CD4-positive, alpha-beta T cell (primary cell): ENCODE measurements at regions not wholly inside any gene's neighbourhood (a gene's known extent, or its start where the extent isn't known, plus 50 kb on each side); places are given as distances from the start of the nearest gene placed in this dataset.

ENCODE experiments used
- ATAC-seq: fragments of 200-7000 bp; cut with Tn5 transposase; one replicate; pipeline ENCODE4 v1.10.0; 2022; ENCODE audit warnings: mild to moderate bottlenecking; ENCODE audit not compliant: poor library complexity
- CTCF ChIA-PET: fragments of 350-600 bp; sonication (Branson Sonifier 250); formaldehyde crosslinking; loops from one replicate; lab custom pipeline; 2021; ENCODE audit warnings: antibody characterized with exemption, inconsistent platforms; lab: Charles Lee
- POLR2A ChIA-PET: fragments of 350-600 bp; sonication (Branson Sonifier 250); formaldehyde crosslinking; loops from one replicate; lab custom pipeline; 2021; ENCODE audit warnings: antibody characterized with exemption, inconsistent platforms; lab: Charles Lee
- DNase-seq, 14 experiments: peaks; one replicate each; pipeline ENCODE4 v3.0.0-alpha.2; 2013 to 2020; ENCODE audit warnings: mixed read lengths in 2 of 14
- H3K27ac ChIP-seq, 2 donors: one replicate each; pipeline versions ENCODE4 v1.5.1 to v1.7.0; 2013; ENCODE audit warnings: low read length in 2 of 2, low read depth in 1 of 2, mild to moderate bottlenecking in 1 of 2
- H3K27me3 ChIP-seq, 2 experiments: 1 replicate in 1 of 2; 2 replicates in 1 of 2; pipeline versions ENCODE4 v1.6.1 to v1.7.0; 2013; ENCODE audit warnings: low read length in 2 of 2, control low read depth in 1 of 2, mild to moderate bottlenecking in 1 of 2, moderate library complexity in 1 of 2; ENCODE audit not compliant: insufficient read depth in 2 of 2, control insufficient read depth in 1 of 2
- H3K36me3 ChIP-seq: one replicate; pipeline ENCODE4 v1.6.1; 2013; ENCODE audit warnings: low read length, control low read depth; ENCODE audit not compliant: insufficient read depth
- H3K4me1 ChIP-seq: one replicate; pipeline ENCODE4 v1.6.1; 2013; ENCODE audit warnings: low read length, control low read depth; ENCODE audit not compliant: insufficient read depth
- H3K4me3 ChIP-seq: one replicate; pipeline ENCODE4 v1.5.1; 2013; ENCODE audit warnings: mild to moderate bottlenecking, low read length, moderate library complexity
- H3K9me3 ChIP-seq, 2 experiments: 1 replicate in 1 of 2; 2 replicates in 1 of 2; pipeline versions ENCODE4 v1.6.1 to v1.7.0; 2013; ENCODE audit warnings: low read length in 2 of 2, mild to moderate bottlenecking in 2 of 2, control low read depth in 1 of 2, moderate library complexity in 1 of 2; ENCODE audit not compliant: control insufficient read depth in 1 of 2, insufficient read depth in 1 of 2
- H3K27ac Mint-ChIP-seq: one replicate; pipeline ENCODE4 v1.8.0; 2020; ENCODE audit warnings: mixed read lengths
- H3K27me3 Mint-ChIP-seq: one replicate; pipeline ENCODE4 v1.8.0; 2021; ENCODE audit warnings: mixed read lengths
- H3K36me3 Mint-ChIP-seq: one replicate; pipeline ENCODE4 v1.8.0; 2021; ENCODE audit warnings: low read depth, mixed read lengths
- H3K4me1 Mint-ChIP-seq: one replicate; pipeline ENCODE4 v1.8.0; 2021; ENCODE audit warnings: low read depth, mixed read lengths
- H3K4me3 Mint-ChIP-seq: one replicate; pipeline ENCODE4 v1.8.0; 2020; ENCODE audit warnings: mild to moderate bottlenecking, mixed read lengths
- H3K9me3 Mint-ChIP-seq: one replicate; pipeline ENCODE4 v1.8.0; 2020; ENCODE audit warnings: mixed read lengths
- intact Hi-C, 2 experiments: fragments of 100-400 bp; cut with DNase I in 1 of 2; cut with micrococcal nuclease in 1 of 2; formaldehyde crosslinking; loops; one replicate each; pipeline versions ENCODE4 v1.15.1 to v1.9.0; 2023 to 2025; cut with DNase I, micrococcal nuclease
- TF ChIP-seq, protein P1 (sequence below): fragments of 200-600 bp; IDR thresholded peaks from one replicate; pipeline ENCODE4 v1.8.0; 2022; ENCODE audit warnings: antibody characterized with exemption, mild to moderate bottlenecking

DNA sequence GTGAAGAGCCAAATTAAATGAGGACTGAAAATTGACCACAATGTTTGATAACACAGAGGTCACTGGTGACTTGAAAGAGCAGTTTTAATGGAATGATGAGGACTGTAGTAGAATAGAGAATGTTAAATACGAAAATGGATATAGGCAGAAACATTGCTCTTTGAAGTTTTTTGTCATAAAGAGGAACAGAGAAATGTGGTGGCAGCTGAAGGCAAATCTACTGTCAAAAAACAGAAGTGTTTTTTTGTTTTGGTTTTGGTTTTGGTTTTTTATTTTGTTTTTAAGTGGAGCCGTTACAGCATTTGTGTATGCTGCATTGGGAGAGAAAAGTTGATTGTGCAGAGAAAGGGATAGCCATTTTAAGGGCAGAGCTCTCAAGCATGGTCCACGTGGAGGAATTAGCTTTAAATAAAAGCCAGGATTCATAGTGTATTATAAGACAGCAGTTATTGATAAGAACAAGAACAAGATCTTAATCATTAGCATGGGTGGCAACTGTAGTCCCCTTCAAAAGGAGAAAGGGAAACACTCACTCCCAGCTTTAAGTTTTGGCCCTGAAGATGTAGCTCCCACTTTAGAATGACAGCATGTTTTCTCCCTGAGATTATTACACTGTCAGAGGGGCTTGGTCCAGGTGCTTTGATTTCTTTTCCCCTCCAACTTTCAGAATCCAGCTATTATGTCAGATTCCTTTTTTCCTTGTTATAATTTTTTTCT, 156.7 kb upstream of the BET1 start:
- ChIA-PET POLR2A (no interaction called here), CTCF (no interaction called here)

DNA sequence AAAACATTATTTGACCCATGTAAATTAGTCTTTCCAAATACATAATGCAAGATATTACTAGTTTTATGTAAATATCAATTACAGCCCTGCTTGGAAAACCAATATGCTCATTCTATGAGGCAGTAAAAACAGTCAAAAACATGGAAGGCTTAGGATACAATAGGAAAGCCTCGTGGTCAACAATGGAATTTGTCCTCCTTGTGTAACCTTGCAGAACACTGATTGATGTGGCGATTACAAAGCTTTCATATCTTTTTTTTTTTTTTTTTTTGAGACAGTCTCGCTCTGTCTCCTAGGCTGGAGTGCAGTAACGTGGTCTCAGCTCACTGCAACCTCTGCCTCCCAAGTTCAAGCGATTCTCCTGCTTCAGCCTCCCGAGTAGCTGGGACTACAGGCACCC, 157.3 kb upstream of the BET1 start:
- H3K9me3 Mint-ChIP-seq: no peaks in the 10 kb centered on the region
- H3K27me3 ChIP-seq: no peaks in the 10 kb centered on the region
- H3K27ac Mint-ChIP-seq: no peak overlapping the region
- intact Hi-C loops: no loop called here
- CTCF ChIA-PET: no interaction called here
- no peaks in the 10 kb centered on the region for H3K4me1 ChIP-seq
- DNase-seq (no peak), ATAC-seq (no peak)
- H3K4me1 Mint-ChIP-seq: peaks cover 6% of the 10 kb centered on the region
- H3K36me3 Mint-ChIP-seq: no peaks in the 10 kb centered on the region
- no peaks in the 10 kb centered on the region for H3K9me3 ChIP-seq
- no peak overlapping the region for H3K4me3 ChIP-seq
- no peak overlapping the region for H3K27ac ChIP-seq
- no peak overlapping the region for H3K4me3 Mint-ChIP-seq
- TF ChIP-seq, protein P1, sequence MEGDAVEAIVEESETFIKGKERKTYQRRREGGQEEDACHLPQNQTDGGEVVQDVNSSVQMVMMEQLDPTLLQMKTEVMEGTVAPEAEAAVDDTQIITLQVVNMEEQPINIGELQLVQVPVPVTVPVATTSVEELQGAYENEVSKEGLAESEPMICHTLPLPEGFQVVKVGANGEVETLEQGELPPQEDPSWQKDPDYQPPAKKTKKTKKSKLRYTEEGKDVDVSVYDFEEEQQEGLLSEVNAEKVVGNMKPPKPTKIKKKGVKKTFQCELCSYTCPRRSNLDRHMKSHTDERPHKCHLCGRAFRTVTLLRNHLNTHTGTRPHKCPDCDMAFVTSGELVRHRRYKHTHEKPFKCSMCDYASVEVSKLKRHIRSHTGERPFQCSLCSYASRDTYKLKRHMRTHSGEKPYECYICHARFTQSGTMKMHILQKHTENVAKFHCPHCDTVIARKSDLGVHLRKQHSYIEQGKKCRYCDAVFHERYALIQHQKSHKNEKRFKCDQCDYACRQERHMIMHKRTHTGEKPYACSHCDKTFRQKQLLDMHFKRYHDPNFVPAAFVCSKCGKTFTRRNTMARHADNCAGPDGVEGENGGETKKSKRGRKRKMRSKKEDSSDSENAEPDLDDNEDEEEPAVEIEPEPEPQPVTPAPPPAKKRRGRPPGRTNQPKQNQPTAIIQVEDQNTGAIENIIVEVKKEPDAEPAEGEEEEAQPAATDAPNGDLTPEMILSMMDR: no peak
- H3K27me3 Mint-ChIP-seq: no peaks in the 10 kb centered on the region
- no peaks in the 10 kb centered on the region for H3K36me3 ChIP-seq
- POLR2A ChIA-PET: no interaction called here

More for the DNA sequence above, 156.7 kb upstream of the BET1 start:
- H3K9me3 Mint-ChIP-seq: no peaks in the 10 kb centered on the region
- no peak overlapping the region for H3K4me3 Mint-ChIP-seq
- no peak overlapping the region for H3K27ac ChIP-seq
- H3K4me3 ChIP-seq: no peak overlapping the region
- ATAC-seq: no peak
- no peaks in the 10 kb centered on the region for H3K4me1 ChIP-seq
- H3K27ac Mint-ChIP-seq: no peak overlapping the region
- H3K4me1 Mint-ChIP-seq: peaks cover 6% of the 10 kb centered on the region
- no peaks in the 10 kb centered on the region for H3K27me3 Mint-ChIP-seq
- intact Hi-C loops: no loop called here
- H3K9me3 ChIP-seq: no peaks in the 10 kb centered on the region
- H3K36me3 ChIP-seq: no peaks in the 10 kb centered on the region
- H3K27me3 ChIP-seq: no peaks in the 10 kb centered on the region
- peak in 3 of 14 experiments; percentile 5 to 6 (median 6) for DNase-seq
- TF ChIP-seq, protein P1: no peak
- H3K36me3 Mint-ChIP-seq: no peaks in the 10 kb centered on the region

DNA sequence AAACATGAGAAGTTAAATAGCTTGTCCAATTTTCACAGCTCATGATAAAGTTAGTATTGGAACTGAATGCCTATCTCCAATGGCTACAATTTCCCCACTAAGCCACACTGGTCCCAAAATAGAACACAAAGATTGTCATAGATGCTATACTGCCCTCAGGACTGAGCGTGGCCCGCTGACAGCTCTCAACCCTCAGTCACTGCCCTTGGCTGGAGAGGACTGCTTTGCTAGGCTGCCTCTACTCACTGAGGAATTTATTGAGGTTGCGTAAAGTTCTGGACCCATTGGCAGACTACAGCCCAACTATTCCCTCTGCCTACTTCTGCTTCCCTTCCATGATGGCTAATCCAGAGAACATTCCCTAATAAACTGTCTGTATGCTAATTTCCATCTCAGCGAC, 165.5 kb upstream of the BET1 start:
- H3K9me3 Mint-ChIP-seq: no peaks in the 10 kb centered on the region
- no peaks in the 10 kb centered on the region for H3K4me1 Mint-ChIP-seq
- H3K27me3 Mint-ChIP-seq: no peaks in the 10 kb centered on the region
- TF ChIP-seq, protein P1: no peak
- H3K27me3 ChIP-seq: no peaks in the 10 kb centered on the region
- CTCF ChIA-PET: no interaction called here
- H3K4me3 Mint-ChIP-seq: no peak overlapping the region
- H3K4me1 ChIP-seq: no peaks in the 10 kb centered on the region
- H3K36me3 Mint-ChIP-seq: no peaks in the 10 kb centered on the region
- H3K36me3 ChIP-seq: no peaks in the 10 kb centered on the region
- H3K27ac ChIP-seq: no peak overlapping the region
- ATAC-seq (no peak), DNase-seq (no peak)
- intact Hi-C loops: no loop called here
- POLR2A ChIA-PET: no interaction called here
- no peak overlapping the region for H3K27ac Mint-ChIP-seq
- H3K9me3 ChIP-seq: no peaks in the 10 kb centered on the region
- H3K4me3 ChIP-seq: no peak overlapping the region
